ENCODE measurements at regions not wholly inside any gene's neighbourhood (a gene's known extent, or its start where the extent isn't known, plus 50 kb on each side); places are given as distances from the start of the nearest gene placed in this dataset.
"Not testable (repeated sequence)": the region's sequence is repeated elsewhere in the genome, so short reads cannot be mapped to it uniquely, and the experiment has no call there.

GRCh38 chr6:81950877-81951276 lies 198.4 kb upstream of the TENT5A start:
- no peak for DNase-seq

GRCh38 chr6:81948861-81949260 lies 196.4 kb upstream of the TENT5A start:
- no peak for DNase-seq

DNA sequence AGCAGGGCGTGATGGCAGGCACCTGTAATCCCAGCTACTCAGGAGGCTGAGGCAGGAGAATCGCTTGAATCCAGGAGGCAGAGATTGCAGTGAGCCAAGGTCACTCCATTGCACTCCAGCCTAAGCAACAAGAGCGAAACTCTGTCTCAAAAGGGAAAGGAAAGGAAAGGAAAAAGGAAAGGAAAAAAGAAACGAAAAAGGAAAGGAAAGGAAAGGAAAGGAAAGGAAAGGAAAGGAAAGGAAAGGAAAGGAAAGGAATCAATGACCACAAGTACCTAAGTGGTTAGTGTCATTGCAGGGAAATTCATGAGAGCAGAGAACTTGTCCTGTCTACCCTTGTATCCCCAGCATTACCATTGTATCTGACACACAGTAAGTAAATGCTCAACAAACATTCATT lies 195.7 kb upstream of the TENT5A start:
- DNase-seq, result not testable (repeated sequence)

DNA sequence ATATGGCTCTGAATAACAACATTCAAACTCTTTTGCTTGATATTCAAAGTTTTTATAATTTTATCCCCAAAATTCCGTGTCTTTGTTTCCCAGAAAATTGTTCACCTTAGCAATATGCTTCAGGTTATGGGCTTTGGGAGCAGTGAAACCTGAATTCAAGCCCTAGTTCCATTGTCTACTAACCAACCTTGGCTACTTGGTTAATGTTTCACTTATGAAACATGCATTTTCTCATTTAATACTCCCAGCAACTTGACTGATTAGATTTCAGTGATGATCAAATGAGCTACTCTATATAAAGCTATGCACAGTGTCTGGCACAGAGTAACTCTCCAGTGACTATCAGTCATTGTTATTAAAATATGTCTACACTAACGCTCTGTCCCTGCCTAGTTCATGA lies 192.2 kb upstream of the TENT5A start:
- DNase-seq, result no peak

DNA sequence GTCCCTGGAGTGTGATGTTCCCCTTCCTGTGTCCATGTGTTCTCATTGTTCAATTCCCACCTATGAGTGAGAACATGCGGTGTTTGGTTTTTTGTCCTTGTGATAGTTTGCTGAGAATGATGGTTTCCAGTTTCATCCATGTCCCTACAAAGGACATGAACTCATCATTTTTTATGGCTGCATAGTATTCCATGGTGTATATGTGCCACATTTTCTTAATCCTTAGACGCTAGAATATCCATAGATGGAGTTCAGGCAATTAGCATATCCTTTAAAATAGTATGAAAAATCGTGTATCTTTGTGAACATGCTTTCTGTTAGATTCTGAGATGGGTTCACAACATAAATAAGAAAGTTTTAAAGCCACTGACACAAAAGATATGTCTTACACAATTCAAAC lies 190.4 kb upstream of the TENT5A start:
- not testable (repeated sequence) for DNase-seq

DNA sequence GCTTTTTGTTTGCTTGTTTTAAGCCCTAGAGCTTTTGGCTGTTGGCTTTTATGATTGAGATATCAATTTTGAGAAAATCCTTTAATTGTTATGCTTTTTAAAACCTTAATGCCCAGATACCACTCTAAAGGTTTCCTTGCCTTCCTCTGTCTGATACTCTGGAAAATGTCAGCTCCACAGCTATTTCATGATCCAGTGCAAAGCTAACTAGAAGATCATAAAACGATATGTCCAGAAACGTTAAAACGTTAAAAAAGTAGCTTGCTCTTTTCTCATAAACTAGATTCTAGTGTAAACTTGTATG lies 189.5 kb upstream of the TENT5A start:
- no peak for DNase-seq

GRCh38 chr6:81940451-81940985 lies 188.0 kb upstream of the TENT5A start:
- no peak for DNase-seq

DNA sequence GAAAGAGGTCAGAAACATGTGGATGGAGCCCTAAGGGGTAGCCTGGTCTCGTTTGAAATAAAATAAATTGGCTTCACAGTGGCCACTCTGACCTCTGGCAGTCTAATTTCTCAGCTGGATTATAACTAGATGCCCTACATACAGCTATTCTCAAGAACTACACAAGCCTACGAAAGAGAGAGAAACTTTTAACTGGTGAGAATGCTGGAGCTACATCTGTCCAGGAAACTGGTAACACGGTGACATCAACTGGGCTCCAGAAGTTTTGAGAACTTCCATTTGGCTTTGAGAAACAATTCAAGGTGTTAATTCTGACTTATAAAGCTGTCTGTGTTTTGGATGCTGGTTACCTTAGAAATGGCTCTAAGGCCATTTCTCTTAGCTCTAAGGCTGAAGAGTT lies 187.3 kb upstream of the TENT5A start:
- DNase-seq, result no peak

GRCh38 chr6:81938991-81939732 lies 186.7 kb upstream of the TENT5A start:
- DNase-seq, result no peak

- DNase-seq, result no peak
Observed at GRCh38 chr6:81938014-81938856, 185.8 kb upstream of the TENT5A start.

GRCh38 chr6:81937296-81937937 lies 184.9 kb upstream of the TENT5A start:
- no peak for DNase-seq

GRCh38 chr6:81934936-81935335 lies 182.5 kb upstream of the TENT5A start:
- DNase-seq, result no peak

DNA sequence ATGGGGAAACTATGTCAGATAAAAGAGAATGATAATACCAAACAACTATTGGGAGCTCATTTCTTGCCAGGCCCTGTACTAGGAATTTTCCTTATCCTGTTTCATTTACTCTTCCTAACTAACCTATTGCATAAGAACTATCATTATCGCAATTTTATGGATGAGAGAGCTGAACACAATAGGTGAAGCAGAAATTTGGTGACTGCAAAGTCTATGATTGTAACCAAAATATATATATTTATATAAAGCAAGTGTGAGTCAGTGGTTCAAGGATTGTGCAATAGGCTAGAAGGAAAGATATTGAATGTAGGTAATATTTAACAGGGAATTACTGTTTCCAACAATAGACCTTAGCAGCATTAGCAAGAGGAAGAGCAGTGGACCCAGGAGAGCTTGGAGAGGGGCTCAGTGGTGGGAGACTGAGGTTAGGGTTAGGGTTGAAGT lies 181.1 kb upstream of the TENT5A start:
- DNase-seq, result no peak

DNA sequence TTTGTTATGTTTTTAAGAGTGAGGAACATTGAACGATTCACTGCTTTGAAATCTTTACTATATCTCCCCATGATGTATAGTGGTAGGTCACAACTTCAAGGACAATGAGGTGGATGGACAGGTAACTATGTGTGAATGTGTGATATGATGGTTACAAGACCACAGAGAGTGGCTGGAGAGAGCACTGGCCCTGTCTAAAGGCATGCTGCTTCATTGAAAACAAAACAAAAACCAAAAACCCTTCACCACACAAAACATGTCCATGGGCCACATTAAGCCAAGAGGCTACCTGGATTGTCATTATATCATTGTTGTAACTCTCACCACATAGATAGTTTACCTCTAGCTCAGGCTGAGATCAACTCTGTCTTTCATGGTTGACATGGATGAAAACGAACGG lies 180.6 kb upstream of the TENT5A start:
- DNase-seq, result no peak

DNA sequence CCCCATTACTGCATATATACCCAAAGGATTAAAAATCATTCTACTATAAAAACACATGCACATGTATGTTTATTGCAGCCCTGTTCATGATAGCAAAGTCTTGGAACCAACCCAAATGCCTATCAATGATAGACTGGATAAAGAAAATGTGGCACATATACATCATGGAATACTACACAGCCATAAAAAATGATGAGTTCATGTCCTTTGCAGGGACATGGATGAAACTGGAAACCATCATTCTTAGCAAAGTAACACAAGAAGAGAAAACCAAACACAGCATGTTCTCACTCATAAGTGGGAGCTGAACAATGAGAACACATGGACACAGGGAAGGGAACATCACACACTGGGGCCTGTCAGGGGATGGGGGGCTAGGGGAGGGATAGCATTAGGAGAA lies 180.0 kb upstream of the TENT5A start:
- DNase-seq, result not testable (repeated sequence)

DNA sequence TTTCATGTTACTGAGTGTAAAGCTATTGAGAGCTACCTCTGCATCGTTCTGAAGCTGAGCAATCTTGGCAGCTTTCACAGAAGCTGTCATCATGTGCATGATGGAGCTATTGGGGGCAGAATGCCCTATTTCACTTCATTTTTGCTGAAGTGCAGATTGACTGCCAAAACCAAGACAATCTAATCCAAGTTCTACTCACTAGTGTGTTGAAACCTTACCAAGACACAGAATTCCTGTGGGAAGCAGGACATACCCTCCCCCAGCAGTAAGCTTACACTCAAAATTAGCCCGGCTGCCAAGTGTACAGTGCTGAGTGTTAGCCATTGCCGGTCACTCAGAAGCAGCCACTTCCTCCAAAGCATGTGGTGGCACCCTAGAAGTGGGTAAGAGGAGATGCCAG lies 177.3 kb upstream of the TENT5A start:
- peak; percentile 5 for DNase-seq

DNA sequence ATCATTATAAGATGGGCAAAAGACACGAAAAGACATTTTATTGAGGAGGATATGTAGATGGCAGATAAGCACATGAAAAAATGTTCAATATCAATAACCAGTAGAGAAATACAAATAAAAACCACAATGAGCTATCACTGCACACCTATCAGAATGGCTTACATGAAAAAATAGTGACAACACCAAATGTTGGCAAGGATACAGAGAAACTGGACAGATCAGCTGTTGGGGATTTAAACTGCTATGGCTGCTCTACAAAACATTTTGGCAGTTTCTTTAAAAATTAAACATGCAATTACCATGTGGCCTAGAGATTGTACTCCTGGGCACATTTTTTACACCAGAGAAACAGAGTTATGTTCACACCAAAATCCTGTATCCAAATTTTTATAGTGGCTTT lies 172.7 kb upstream of the TENT5A start:
- DNase-seq, result no peak

- DNase-seq, result no peak
Observed at GRCh38 chr6:81909981-81910900, 157.8 kb upstream of the TENT5A start.

GRCh38 chr6:81909162-81909561 lies 156.7 kb upstream of the TENT5A start:
- DNase-seq, result no peak

DNA sequence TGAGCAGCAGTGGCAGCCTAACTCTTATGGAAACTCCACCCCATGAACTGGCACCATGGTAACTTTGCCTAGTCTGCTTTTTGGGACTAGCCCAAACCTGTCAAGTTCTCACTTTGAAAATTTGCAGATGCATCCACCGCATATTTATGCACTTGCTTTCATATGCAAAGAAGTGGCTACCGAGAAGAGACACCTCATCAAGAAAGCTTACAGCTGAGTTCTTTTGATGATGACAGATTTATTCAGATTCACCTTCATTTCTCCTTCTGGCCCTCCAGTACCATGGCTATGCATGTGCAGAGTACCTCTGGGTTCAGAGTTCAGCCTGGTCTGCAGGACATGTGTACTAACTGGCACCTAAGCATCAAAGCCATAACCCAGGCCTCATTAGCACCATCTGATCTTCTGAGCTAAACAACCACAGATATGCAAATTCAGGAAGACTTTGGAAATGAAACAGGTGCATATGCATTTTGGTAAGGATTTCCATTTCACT lies 154.3 kb upstream of the TENT5A start:
- no peak for DNase-seq

- DNase-seq, result no peak
Observed at GRCh38 chr6:81906041-81906440, 153.6 kb upstream of the TENT5A start.

- DNase-seq, result no peak
Observed at GRCh38 chr6:81901551-81901966, 149.1 kb upstream of the TENT5A start.
